ENCODE measurements at regions not wholly inside any gene's neighbourhood (a gene's known extent, or its start where the extent isn't known, plus 50 kb on each side); places are given as distances from the start of the nearest gene placed in this dataset.

GRCh38 chr18:47749600-47749973 lies 180.9 kb downstream of the SMAD2 start:
- TF ChIP-seq CTCF (conservative IDR thresholded peaks at IDR 0.05; ENCODE audit: low read depth, low read length): no peak
- DNase-seq (ENCODE audit: low read depth): no peak
- H3K4me3 ChIP-seq (ENCODE audit: low read depth, low read length): no peak overlapping the region

- DNase-seq (ENCODE audit: low read depth): peak; percentile 70
- peak overlapping the region; percentile 43 for H3K4me3 ChIP-seq (ENCODE audit: low read depth, low read length)
- TF ChIP-seq CTCF (conservative IDR thresholded peaks at IDR 0.05; ENCODE audit: low read depth, low read length): peak; percentile 69
Observed at GRCh38 chr18:47748847-47749599, 181.4 kb downstream of the SMAD2 start.

GRCh38 chr18:47748093-47748796 lies 182.2 kb downstream of the SMAD2 start:
- TF ChIP-seq CTCF (conservative IDR thresholded peaks at IDR 0.05; ENCODE audit: low read depth, low read length): no peak
- H3K4me3 ChIP-seq (ENCODE audit: low read depth, low read length): no peak overlapping the region
- no peak for DNase-seq (ENCODE audit: low read depth)

- no peak for TF ChIP-seq CTCF (conservative IDR thresholded peaks at IDR 0.05; ENCODE audit: low read depth, low read length)
- no peak for DNase-seq (ENCODE audit: low read depth)
- no peak overlapping the region for H3K4me3 ChIP-seq (ENCODE audit: low read depth, low read length)
Observed at GRCh38 chr18:47747260-47747795, 183.1 kb downstream of the SMAD2 start.

GRCh38 chr18:47746615-47747014 lies 183.8 kb downstream of the SMAD2 start:
- no peak for TF ChIP-seq CTCF (conservative IDR thresholded peaks at IDR 0.05; ENCODE audit: low read depth, low read length)
- no peak overlapping the region for H3K4me3 ChIP-seq (ENCODE audit: low read depth, low read length)
- DNase-seq (ENCODE audit: low read depth): no peak

GRCh38 chr18:47745227-47745626 lies 185.2 kb downstream of the SMAD2 start:
- TF ChIP-seq CTCF (conservative IDR thresholded peaks at IDR 0.05; ENCODE audit: low read depth, low read length): no peak
- H3K4me3 ChIP-seq (ENCODE audit: low read depth, low read length): no peak overlapping the region
- no peak for DNase-seq (ENCODE audit: low read depth)
